HepG2 (cell line): ENCODE measurements at regions not wholly inside any gene's neighbourhood (a gene's known extent, or its start where the extent isn't known, plus 50 kb on each side); places are given as distances from the start of the nearest gene placed in this dataset.

Experiments used
- BRD4 ChIP-seq: sonication (generic); formaldehyde crosslinking; IDR thresholded peaks from 2 replicates; pipeline ENCODE4 v1.4.0; 2020; ENCODE audit warnings: missing genetic modification reagents
- PAWR ChIP-seq: sonication (generic); formaldehyde crosslinking; IDR thresholded peaks from 2 replicates; pipeline ENCODE4 v1.4.0; 2020; ENCODE audit warnings: missing genetic modification reagents, mild to moderate bottlenecking, borderline replicate concordance
- SOX6 ChIP-seq, 2 experiments: fragments of 450-650 bp in 1 of 2; sonication (generic) in 1 of 2; formaldehyde crosslinking in 1 of 2; IDR thresholded peaks; 2 replicates each; pipeline versions ENCODE4 v1.4.0 to v1.6.1; 2017 to 2020; ENCODE audit warnings: antibody characterized with exemption in 1 of 2, mild to moderate bottlenecking in 1 of 2, missing genetic modification reagents in 1 of 2
- SP2 ChIP-seq: sonication (generic); formaldehyde crosslinking; IDR thresholded peaks from 2 replicates; pipeline ENCODE4 v1.5.1; 2020; ENCODE audit warnings: mild to moderate bottlenecking, missing genetic modification reagents
- TMF1 ChIP-seq: sonication (generic); formaldehyde crosslinking; IDR thresholded peaks from 2 replicates; pipeline ENCODE4 v1.8.1; 2022; ENCODE audit warnings: low read depth, missing genetic modification reagents
- ZBTB3 ChIP-seq: sonication (generic); formaldehyde crosslinking; IDR thresholded peaks from 2 replicates; pipeline ENCODE4 v1.4.0; 2020; ENCODE audit warnings: low read depth, mild to moderate bottlenecking, moderate library complexity, missing genetic modification reagents, borderline replicate concordance
- ZNF292 ChIP-seq: sonication (generic); formaldehyde crosslinking; IDR thresholded peaks from 2 replicates; pipeline ENCODE4 v1.8.1; 2022; ENCODE audit warnings: mild to moderate bottlenecking, low read depth, missing genetic modification reagents, borderline replicate concordance
- ZNF326 ChIP-seq: sonication (generic); formaldehyde crosslinking; IDR thresholded peaks from 2 replicates; pipeline ENCODE4 v1.4.0; 2020; ENCODE audit warnings: missing genetic modification reagents, borderline replicate concordance
- ZNF367 ChIP-seq: sonication (generic); formaldehyde crosslinking; IDR thresholded peaks from 2 replicates; pipeline ENCODE4 v1.4.0; 2020; ENCODE audit warnings: missing genetic modification reagents, borderline replicate concordance
- ZNF496 ChIP-seq: sonication (generic); formaldehyde crosslinking; IDR thresholded peaks from 2 replicates; pipeline ENCODE4 v1.8.1; 2023; ENCODE audit warnings: mild to moderate bottlenecking, moderate library complexity, missing genetic modification reagents; ENCODE audit not compliant: insufficient replicate concordance
- TF ChIP-seq, protein P1 (sequence below): IDR thresholded peaks from 2 replicates; pipeline ENCODE4 v1.6.1; 2016; ENCODE audit warnings: missing biosample characterization, missing genetic modification reagents, low read depth
- TF ChIP-seq, protein P2 (sequence below): sonication (generic); formaldehyde crosslinking; IDR thresholded peaks from 2 replicates; pipeline ENCODE4 v1.4.0; 2020; ENCODE audit warnings: missing genetic modification reagents
- TF ChIP-seq, protein P3 (sequence below): sonication (generic); formaldehyde crosslinking; IDR thresholded peaks from 2 replicates; pipeline ENCODE4 v1.5.0; 2020; ENCODE audit warnings: mild to moderate bottlenecking, missing genetic modification reagents
- TF ChIP-seq, protein P4 (sequence below): sonication (generic); formaldehyde crosslinking; conservative IDR thresholded peaks from 2 replicates; pipeline ENCODE4 v1.4.0; 2020; ENCODE audit warnings: missing genetic modification reagents
- TF ChIP-seq, protein P5 (sequence below): sonication (generic); formaldehyde crosslinking; conservative IDR thresholded peaks from 2 replicates; pipeline ENCODE4 v1.4.0; 2020; ENCODE audit warnings: missing genetic modification reagents
- TF ChIP-seq, protein P6 (sequence below): sonication (generic); formaldehyde crosslinking; IDR thresholded peaks from 2 replicates; pipeline ENCODE4 v1.4.0; 2020; ENCODE audit warnings: missing genetic modification reagents, borderline replicate concordance
- TF ChIP-seq, protein P7 (sequence below), 2 experiments: fragments of 450-650 bp in 1 of 2; sonication (generic) in 1 of 2; formaldehyde crosslinking; IDR thresholded peaks; 2 replicates each; pipeline versions ENCODE4 v1.5.0 to v1.8.0; 2020 to 2022; ENCODE audit warnings: mild to moderate bottlenecking in 1 of 2, missing genetic modification reagents in 1 of 2
- TF ChIP-seq, protein P8 (sequence below): sonication (generic); formaldehyde crosslinking; IDR thresholded peaks from 2 replicates; pipeline ENCODE4 v1.8.1; 2022; ENCODE audit warnings: mild to moderate bottlenecking, missing genetic modification reagents

DNA sequence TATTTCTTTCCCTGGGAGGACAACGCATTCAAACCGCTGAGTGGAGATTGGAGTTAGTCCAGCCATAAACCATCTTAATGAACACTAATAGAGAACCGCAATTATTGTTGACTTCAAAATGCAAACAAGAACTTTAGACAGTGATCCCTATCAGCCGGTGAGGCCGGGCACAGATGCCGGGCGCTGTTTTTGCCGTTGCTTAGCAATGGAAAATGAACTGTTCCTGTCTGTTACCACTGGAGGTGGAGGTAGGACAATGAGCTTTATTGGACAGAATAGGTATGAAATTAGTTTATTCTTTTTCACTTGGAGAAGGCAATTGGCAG, 216.8 kb downstream of the TTC8 start (continued):
- TF ChIP-seq, protein P1, sequence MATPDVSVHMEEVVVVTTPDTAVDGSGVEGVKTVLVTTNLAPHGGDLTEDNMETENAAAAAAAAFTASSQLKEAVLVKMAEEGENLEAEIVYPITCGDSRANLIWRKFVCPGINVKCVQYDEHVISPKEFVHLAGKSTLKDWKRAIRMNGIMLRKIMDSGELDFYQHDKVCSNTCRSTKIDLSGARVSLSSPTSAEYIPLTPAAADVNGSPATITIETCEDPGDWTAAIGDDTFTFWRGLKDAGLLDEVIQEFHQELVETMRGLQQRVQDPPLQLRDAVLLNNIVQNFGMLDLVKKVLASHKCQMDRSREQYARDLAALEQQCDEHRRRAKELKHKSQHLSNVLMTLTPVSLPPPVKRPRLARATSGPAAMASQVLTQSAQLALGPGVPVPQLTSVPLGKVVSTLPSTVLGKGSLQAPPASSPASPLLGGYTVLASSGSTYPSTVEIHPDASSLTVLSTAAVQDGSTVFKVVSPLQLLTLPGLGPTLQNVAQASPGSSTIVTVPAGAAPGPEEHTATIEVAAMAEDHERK (CRISPR knock-in tag), result no peak
- TF ChIP-seq PAWR (CRISPR knock-in tag) (no peak), ZNF292 (CRISPR knock-in tag) (no peak), TMF1 (no peak), BRD4 (no peak), ZNF367 (no peak), ZBTB3 (CRISPR knock-in tag) (no peak), SP2 (CRISPR knock-in tag) (no peak), SOX6 (IDR thresholded peaks at IDR 0.05) (no peak), SOX6 (CRISPR knock-in tag; IDR thresholded peaks at IDR 0.05) (no peak; the same call in 1 of the 2 replicates), ZNF326 (CRISPR knock-in tag) (no peak), ZNF496 (CRISPR knock-in tag) (no peak)
- TF ChIP-seq, protein P2, sequence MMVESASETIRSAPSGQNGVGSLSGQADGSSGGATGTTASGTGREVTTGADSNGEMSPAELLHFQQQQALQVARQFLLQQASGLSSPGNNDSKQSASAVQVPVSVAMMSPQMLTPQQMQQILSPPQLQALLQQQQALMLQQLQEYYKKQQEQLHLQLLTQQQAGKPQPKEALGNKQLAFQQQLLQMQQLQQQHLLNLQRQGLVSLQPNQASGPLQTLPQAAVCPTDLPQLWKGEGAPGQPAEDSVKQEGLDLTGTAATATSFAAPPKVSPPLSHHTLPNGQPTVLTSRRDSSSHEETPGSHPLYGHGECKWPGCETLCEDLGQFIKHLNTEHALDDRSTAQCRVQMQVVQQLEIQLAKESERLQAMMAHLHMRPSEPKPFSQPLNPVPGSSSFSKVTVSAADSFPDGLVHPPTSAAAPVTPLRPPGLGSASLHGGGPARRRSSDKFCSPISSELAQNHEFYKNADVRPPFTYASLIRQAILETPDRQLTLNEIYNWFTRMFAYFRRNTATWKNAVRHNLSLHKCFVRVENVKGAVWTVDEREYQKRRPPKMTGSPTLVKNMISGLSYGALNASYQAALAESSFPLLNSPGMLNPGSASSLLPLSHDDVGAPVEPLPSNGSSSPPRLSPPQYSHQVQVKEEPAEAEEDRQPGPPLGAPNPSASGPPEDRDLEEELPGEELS (CRISPR knock-in tag), result peak; percentile 15; the same call in 1 of the 2 replicates
- TF ChIP-seq, protein P3, sequence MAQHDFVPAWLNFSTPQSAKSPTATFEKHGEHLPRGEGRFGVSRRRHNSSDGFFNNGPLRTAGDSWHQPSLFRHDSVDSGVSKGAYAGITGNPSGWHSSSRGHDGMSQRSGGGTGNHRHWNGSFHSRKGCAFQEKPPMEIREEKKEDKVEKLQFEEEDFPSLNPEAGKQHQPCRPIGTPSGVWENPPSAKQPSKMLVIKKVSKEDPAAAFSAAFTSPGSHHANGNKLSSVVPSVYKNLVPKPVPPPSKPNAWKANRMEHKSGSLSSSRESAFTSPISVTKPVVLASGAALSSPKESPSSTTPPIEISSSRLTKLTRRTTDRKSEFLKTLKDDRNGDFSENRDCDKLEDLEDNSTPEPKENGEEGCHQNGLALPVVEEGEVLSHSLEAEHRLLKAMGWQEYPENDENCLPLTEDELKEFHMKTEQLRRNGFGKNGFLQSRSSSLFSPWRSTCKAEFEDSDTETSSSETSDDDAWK (CRISPR knock-in tag), result no peak
- TF ChIP-seq, protein P4, sequence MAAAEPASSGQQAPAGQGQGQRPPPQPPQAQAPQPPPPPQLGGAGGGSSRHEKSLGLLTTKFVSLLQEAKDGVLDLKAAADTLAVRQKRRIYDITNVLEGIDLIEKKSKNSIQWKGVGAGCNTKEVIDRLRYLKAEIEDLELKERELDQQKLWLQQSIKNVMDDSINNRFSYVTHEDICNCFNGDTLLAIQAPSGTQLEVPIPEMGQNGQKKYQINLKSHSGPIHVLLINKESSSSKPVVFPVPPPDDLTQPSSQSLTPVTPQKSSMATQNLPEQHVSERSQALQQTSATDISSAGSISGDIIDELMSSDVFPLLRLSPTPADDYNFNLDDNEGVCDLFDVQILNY, result no peak
- TF ChIP-seq, protein P5, sequence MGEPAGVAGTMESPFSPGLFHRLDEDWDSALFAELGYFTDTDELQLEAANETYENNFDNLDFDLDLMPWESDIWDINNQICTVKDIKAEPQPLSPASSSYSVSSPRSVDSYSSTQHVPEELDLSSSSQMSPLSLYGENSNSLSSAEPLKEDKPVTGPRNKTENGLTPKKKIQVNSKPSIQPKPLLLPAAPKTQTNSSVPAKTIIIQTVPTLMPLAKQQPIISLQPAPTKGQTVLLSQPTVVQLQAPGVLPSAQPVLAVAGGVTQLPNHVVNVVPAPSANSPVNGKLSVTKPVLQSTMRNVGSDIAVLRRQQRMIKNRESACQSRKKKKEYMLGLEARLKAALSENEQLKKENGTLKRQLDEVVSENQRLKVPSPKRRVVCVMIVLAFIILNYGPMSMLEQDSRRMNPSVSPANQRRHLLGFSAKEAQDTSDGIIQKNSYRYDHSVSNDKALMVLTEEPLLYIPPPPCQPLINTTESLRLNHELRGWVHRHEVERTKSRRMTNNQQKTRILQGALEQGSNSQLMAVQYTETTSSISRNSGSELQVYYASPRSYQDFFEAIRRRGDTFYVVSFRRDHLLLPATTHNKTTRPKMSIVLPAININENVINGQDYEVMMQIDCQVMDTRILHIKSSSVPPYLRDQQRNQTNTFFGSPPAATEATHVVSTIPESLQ, result no peak
- TF ChIP-seq, protein P6, sequence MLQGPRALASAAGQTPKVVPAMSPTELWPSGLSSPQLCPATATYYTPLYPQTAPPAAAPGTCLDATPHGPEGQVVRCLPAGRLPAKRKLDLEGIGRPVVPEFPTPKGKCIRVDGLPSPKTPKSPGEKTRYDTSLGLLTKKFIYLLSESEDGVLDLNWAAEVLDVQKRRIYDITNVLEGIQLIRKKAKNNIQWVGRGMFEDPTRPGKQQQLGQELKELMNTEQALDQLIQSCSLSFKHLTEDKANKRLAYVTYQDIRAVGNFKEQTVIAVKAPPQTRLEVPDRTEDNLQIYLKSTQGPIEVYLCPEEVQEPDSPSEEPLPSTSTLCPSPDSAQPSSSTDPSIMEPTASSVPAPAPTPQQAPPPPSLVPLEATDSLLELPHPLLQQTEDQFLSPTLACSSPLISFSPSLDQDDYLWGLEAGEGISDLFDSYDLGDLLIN (CRISPR knock-in tag), result no peak
- TF ChIP-seq, protein P7, sequence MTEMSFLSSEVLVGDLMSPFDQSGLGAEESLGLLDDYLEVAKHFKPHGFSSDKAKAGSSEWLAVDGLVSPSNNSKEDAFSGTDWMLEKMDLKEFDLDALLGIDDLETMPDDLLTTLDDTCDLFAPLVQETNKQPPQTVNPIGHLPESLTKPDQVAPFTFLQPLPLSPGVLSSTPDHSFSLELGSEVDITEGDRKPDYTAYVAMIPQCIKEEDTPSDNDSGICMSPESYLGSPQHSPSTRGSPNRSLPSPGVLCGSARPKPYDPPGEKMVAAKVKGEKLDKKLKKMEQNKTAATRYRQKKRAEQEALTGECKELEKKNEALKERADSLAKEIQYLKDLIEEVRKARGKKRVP (CRISPR knock-in tag; IDR thresholded peaks at IDR 0.05), result no peak
- TF ChIP-seq, protein P8, sequence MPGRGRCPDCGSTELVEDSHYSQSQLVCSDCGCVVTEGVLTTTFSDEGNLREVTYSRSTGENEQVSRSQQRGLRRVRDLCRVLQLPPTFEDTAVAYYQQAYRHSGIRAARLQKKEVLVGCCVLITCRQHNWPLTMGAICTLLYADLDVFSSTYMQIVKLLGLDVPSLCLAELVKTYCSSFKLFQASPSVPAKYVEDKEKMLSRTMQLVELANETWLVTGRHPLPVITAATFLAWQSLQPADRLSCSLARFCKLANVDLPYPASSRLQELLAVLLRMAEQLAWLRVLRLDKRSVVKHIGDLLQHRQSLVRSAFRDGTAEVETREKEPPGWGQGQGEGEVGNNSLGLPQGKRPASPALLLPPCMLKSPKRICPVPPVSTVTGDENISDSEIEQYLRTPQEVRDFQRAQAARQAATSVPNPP, result no peak
